HEK293T (cell line): ENCODE measurements at regions not wholly inside any gene's neighbourhood (a gene's known extent, or its start where the extent isn't known, plus 50 kb on each side); places are given as distances from the start of the nearest gene placed in this dataset.

ENCODE experiments used
- HDGF ChIP-seq: fragments of 450-650 bp; IDR thresholded peaks from 2 replicates; pipeline ENCODE4 v1.6.1; 2017; ENCODE audit warnings: antibody characterized with exemption, borderline replicate concordance
- NFRKB ChIP-seq: fragments of 450-650 bp; IDR thresholded peaks from 2 replicates; pipeline ENCODE4 v1.6.1; 2016; ENCODE audit warnings: mild to moderate bottlenecking, moderate library complexity
- TARDBP ChIP-seq: fragments of 450-650 bp; IDR thresholded peaks from 2 replicates; pipeline ENCODE4 v1.6.1; 2016
- TF ChIP-seq, protein P1 (sequence below): fragments of 450-650 bp; IDR thresholded peaks from 2 replicates; pipeline ENCODE4 v1.6.1; 2016

- TF ChIP-seq, protein P1, sequence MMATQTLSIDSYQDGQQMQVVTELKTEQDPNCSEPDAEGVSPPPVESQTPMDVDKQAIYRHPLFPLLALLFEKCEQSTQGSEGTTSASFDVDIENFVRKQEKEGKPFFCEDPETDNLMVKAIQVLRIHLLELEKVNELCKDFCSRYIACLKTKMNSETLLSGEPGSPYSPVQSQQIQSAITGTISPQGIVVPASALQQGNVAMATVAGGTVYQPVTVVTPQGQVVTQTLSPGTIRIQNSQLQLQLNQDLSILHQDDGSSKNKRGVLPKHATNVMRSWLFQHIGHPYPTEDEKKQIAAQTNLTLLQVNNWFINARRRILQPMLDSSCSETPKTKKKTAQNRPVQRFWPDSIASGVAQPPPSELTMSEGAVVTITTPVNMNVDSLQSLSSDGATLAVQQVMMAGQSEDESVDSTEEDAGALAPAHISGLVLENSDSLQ = no peak
- TF ChIP-seq TARDBP = no peak
- no peak for TF ChIP-seq NFRKB
- TF ChIP-seq HDGF = no peak
Observed at GRCh38 chrX:39137363-39137954, 336.2 kb downstream of the MID1IP1 start.
